ENCODE measurements at regions not wholly inside any gene's neighbourhood (a gene's known extent, or its start where the extent isn't known, plus 50 kb on each side); places are given as distances from the start of the nearest gene placed in this dataset.
"Not testable (repeated sequence)": the region's sequence is repeated elsewhere in the genome, so short reads cannot be mapped to it uniquely, and the experiment has no call there.

- DNase-seq: no peak
These were observed 177.8 kb upstream of the RGPD4 start for GRCh38 chr2:107648781-107649404.

DNA sequence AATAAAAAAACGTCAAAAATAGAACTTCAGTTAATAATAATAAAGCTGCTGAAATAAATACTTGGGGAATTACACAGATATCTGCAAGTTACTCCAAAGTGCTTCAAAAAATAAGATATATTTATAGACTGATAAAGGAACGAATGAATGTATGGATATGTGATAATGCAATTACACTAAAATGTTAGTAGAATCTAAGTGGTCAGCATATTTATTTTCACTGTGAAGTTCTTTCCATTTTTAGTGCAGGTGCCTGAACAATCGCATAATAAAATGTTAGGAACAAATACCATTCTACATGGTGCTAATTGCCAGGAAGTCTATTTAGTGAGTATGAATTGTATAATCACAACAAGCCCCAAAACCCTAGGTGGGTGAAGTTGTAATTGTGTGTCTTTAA, 169.6 kb upstream of the RGPD4 start:
- no peak for DNase-seq

DNA sequence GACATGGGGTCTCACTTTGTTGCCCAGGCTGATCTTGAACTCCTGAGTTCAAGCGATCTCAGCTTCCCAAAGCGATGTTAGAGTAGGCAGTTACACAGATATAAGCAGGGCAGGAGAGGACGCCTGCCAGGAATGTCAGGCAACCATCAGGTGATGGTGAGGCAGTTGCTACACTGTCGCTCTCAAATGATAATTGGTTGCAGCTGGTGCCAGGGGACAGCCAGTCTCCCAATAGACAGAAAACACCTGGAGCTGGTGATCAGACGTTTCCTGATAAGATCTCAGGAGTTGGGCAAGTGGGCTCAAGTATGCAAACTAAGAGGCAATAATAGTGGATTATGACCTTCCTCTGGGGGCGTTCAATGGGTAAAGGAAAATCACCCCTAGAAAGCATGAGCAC, 163.1 kb upstream of the RGPD4 start:
- DNase-seq: peak; percentile 67 to 79

- peak; percentile 7 to 21 for DNase-seq
These were observed 157.4 kb upstream of the RGPD4 start for GRCh38 chr2:107669335-107669734.

DNA sequence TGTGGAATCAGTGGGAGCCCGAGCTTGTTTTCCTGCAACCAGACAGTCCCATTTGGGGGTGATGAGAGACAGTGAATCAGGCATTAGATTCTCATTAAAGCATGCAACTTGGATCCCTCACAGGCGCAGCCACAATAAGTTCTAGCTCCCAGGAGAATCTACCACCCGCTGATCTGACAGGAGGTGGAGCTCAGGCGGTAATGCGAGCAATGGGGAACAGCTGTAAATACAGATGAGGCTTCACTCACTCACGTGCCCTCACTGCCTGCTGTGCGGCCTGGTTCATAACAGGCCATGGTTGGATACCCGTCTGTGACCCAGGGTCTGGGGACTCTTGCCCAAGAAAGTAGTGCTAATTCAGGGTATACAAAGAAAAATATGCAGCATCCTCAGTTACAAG, 144.8 kb upstream of the RGPD4 start:
- DNase-seq: no peak

- DNase-seq: no peak
These were observed 142.3 kb upstream of the RGPD4 start for GRCh38 chr2:107684421-107684820.

GRCh38 chr2:107685421-107685986, 141.2 kb upstream of the RGPD4 start:
- DNase-seq: no peak

DNA sequence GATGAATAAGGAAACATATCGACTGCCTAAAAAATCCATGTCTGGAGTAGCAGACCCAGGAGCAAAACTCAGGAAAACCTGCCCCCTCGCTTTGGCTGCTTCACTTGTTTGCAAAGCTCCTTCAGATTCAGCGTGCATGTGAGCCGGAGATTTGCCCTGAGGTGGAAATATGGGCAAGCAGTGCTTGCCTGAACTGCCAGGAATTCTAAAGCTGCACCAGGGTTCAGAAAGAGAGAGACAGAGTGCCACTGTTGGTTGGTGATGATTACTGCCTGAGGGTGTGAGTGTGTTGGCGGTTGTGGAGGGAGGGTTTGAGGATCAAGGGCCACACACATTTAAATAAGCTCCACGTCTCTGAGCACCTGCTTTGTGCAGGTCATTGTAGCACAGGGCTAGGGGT, 139.6 kb upstream of the RGPD4 start:
- DNase-seq: no peak

- no peak for DNase-seq
These were observed 138.6 kb upstream of the RGPD4 start for GRCh38 chr2:107688135-107688534.

- no peak for DNase-seq
These were observed 133.1 kb upstream of the RGPD4 start for GRCh38 chr2:107693604-107694003.

GRCh38 chr2:107694667-107695066, 132.0 kb upstream of the RGPD4 start:
- no peak for DNase-seq

DNA sequence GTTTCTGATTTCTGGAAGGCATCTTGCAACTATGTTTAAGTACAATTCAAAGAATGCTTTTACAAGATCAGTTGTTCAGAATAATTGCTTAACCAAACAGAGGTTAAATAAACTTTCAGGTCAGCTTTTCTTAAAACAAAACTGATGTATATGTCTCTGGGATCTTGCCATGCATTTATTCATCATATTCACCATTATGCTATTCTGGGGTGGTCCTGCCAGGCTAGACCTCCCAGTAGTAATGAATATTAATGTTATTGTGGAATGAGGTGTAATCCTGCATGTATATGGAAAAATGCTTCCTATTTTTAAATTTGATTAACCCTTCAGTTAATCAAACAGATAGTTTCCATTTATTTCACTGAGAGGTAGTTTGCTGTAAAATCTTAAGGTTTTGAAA, 129.3 kb upstream of the RGPD4 start:
- no peak for DNase-seq

DNA sequence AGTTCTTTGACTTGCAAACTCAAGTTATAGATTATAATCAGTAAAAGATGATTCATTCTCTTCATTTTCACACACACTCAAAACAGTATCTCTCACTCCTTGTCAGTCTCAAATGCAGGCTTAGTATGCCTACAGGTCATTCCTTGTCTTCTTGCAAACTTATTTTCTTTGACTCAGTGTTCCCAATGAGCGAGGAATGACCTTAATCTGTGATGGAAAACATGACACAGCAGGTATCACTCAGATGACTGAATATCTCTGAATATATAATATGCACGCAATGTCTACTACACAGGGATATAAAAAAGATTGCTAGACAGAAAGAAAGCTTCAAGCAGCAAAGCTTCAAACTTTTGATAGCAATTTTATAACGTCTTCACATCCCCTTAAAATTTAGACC, 127.8 kb upstream of the RGPD4 start:
- no peak for DNase-seq

GRCh38 chr2:107700073-107700472, 126.6 kb upstream of the RGPD4 start:
- DNase-seq: no peak

GRCh38 chr2:107711941-107712340, 114.8 kb upstream of the RGPD4 start:
- no peak for DNase-seq

GRCh38 chr2:107712857-107713256, 113.8 kb upstream of the RGPD4 start:
- DNase-seq: no peak

DNA sequence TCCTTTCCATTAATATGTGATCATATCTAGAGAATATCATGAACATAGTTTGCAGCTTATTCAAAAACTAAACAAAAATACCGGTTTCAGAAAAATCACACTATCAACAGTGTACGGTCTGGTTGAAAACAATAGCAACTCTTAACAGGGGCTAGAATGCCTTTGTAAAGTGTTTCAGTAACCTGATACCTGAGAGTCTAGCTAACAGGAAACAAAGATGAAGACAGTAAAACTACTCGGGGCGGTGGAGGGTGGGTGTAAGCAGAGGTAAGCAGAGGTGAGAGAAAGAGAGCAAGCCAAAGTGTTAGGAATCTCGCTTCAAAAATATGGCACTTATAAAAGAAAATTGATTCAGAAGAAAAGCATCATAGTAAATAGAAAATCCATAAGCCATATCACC, 109.0 kb upstream of the RGPD4 start:
- DNase-seq: no peak

DNA sequence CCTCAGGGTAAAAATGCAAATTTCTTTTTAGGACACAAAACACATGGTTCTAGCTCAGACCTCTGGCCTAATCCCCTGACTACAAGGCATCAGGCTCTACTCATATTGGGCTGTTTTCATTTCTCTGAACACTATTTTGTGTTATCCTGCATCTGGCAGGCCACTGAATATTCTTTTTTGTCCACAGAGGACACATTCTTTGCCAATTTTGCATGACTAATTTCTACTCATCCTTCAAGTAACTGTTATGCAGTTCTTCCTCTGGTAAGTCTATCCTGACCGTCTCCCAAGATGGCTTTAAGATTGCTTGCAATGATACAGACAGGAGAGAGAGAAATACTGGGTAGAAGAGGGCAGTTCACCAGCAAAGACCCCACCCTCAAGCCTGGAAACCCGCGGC, 107.6 kb upstream of the RGPD4 start:
- no peak for DNase-seq

- no peak for DNase-seq
These were observed 106.9 kb upstream of the RGPD4 start for GRCh38 chr2:107719836-107720235.

GRCh38 chr2:107721178-107721577, 105.5 kb upstream of the RGPD4 start:
- no peak for DNase-seq

DNA sequence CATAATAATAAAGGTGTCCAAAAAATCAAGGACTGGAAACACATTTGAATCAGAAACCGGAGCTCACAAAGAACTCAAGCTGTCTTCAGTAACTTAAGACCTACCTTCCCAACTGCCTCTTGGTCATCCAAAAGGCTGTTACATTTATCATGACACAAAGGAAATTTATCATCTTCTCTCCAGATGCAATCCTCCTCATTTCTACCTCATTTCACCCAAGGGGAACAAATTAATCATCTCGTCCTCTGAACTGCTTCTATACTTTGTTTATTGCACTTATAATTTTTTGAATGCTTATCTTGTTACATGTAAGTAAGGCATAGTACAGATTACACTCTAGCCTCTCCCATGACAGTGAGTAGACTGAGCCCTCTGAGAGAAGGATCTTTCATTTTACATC, 105.1 kb upstream of the RGPD4 start:
- no peak for DNase-seq

GRCh38 chr2:107725824-107726223, 100.9 kb upstream of the RGPD4 start:
- DNase-seq: not testable (repeated sequence)

DNA sequence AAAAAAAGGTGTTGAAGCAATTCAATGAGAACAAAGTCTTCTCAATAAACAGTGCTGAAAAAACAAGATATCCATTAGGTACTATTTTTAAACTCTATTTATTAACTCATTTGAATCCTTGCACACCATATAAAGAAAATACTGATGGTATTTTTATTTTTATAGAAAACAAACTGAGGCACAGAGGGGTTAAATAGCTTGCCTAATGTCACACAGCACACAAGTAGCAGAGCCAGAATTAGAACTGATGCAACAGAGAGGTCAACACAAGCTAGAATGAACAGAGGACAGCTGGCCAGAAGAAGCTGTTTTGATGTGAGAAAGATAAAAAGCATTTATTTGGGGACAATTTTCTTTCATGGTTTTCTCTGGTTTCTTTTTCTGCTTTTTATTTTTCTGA, 99.4 kb upstream of the RGPD4 start:
- no peak for DNase-seq

- DNase-seq: no peak
These were observed 98.1 kb upstream of the RGPD4 start for GRCh38 chr2:107728586-107728985.

DNA sequence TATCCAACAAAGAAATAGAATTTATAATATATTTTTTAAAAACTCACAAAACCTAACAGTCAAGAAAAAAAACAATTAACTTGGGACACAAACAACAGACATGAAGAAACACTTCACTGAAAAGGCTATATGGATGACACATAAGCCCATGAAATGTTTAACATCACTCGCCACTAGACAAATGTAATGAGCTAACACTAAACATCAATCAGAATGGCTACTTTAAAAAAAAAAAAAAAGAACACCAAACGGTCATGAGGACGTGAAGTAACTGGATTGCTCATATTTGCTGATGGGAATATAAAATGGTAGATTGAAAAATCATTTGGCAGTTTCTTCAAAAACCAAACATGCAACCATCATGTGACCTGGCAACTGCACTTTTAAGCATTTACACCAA, 97.3 kb upstream of the RGPD4 start:
- DNase-seq: no peak

Data from SHP77 (cell line).